ENCODE measurements at regions not wholly inside any gene's neighbourhood (a gene's known extent, or its start where the extent isn't known, plus 50 kb on each side); places are given as distances from the start of the nearest gene placed in this dataset.
"Not testable (repeated sequence)": the region's sequence is repeated elsewhere in the genome, so short reads cannot be mapped to it uniquely, and the experiment has no call there.

DNA sequence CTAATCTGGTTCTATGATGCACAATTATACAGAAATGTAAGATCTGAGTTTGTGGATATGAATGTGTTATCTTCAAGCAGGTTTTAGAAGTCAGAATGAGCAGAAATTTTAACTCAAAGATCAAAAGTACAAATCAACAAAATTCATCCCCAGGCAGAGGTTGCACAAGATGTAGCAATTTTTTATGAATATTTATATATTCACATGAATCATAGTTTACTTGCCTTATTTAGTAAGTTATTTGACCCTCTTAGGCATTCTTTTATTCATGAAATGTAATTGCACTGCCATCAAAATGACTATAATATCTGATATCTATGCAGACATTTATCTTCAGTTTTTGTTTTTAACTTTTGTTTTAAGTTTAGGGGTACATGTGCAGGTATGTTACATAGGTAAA, 103.1 kb upstream of the DAZL start:
- TF ChIP-seq, protein P1, sequence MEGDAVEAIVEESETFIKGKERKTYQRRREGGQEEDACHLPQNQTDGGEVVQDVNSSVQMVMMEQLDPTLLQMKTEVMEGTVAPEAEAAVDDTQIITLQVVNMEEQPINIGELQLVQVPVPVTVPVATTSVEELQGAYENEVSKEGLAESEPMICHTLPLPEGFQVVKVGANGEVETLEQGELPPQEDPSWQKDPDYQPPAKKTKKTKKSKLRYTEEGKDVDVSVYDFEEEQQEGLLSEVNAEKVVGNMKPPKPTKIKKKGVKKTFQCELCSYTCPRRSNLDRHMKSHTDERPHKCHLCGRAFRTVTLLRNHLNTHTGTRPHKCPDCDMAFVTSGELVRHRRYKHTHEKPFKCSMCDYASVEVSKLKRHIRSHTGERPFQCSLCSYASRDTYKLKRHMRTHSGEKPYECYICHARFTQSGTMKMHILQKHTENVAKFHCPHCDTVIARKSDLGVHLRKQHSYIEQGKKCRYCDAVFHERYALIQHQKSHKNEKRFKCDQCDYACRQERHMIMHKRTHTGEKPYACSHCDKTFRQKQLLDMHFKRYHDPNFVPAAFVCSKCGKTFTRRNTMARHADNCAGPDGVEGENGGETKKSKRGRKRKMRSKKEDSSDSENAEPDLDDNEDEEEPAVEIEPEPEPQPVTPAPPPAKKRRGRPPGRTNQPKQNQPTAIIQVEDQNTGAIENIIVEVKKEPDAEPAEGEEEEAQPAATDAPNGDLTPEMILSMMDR (conservative IDR thresholded peaks at IDR 0.05) = no peak
- no peak overlapping the region for H3K27ac ChIP-seq

DNA sequence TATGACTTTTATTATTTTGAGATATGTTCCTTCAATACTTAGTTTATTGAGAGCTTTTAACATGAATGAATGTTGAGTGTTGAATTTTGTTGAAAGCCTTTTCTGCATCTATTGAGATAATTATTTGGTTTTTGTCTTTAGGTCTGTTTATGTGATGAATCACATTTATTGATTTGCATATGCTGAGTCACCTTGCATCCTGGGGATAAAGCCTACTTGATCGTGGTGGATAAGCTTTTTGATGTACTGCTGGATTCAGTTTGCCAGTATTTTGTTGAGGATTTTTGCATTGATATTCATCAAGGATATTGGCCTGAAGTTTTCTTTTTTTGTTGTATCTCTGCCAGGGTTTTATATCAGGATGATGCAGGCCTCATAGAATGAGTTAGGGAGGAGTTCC, 106.5 kb upstream of the DAZL start:
- not testable (repeated sequence) for H3K27ac ChIP-seq

DNA sequence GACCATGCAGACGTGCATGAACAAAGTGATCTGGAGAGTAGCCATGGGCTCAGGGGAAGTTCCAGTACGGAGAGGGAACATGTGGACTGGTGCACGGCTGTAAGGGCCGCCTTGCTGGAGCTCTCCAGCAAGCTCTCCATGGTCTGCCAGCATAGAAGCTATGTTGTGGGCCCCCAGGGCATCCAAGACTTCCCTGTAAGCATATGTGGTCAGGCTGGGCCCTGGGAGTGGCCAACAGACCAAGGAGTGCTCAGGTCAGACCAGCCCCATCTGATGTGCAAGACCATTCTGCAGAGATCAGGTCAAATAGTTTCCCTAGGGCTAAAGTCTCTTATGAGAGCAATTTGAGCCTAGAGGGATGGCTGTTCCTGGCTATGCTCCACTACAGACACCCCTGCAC, 110.1 kb upstream of the DAZL start:
- TF ChIP-seq, protein P1 (conservative IDR thresholded peaks at IDR 0.05) = no peak
- no peak overlapping the region for H3K27ac ChIP-seq

DNA sequence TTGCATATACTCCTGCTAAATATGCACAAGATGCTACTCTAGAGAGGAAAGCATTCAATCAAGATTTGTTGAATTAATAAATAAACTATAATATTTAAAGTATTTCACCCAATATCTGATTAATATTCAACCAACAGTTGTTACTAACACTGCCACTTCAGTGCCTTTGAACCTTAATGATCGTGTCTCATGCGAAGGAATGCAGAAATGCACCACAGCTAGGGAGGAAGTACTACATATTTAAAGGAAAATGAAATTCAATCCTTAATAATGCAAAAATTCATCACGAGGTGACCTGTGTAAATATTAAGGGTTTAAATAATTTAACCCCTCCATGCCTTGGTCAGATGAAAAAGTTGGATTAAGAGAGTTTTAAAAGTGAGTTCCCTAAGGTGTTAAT, 114.2 kb upstream of the DAZL start:
- TF ChIP-seq, protein P1 (conservative IDR thresholded peaks at IDR 0.05) = no peak
- H3K27ac ChIP-seq = no peak overlapping the region

DNA sequence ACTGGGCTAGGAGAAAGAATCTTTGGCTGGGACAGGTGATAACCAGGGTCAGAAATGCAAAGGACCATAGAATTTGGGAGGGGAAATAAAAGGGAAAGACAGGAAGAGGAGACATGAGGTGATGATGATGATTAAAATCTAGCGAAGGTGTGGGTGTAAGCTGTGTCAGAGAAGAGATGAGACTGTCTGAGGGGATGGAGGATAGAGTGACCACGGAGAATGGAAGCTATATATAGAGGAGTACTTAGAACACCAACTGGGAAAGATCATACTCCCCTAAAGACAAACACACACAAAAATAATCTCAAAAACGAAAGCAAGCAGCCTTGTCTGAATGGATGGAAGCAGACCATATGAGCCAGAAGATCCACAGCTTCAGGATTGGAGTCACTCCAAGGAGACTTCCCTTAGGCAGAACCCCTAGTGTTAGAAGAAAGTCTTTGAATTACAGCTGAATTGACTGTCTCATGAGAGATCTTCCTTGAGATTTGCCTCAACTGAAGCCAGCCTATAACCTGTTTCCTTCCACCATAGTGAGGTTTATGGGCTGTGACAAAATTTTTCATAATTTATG, 115.2 kb upstream of the DAZL start:
- no peak overlapping the region for H3K27ac ChIP-seq
- TF ChIP-seq, protein P1 (conservative IDR thresholded peaks at IDR 0.05) = no peak

DNA sequence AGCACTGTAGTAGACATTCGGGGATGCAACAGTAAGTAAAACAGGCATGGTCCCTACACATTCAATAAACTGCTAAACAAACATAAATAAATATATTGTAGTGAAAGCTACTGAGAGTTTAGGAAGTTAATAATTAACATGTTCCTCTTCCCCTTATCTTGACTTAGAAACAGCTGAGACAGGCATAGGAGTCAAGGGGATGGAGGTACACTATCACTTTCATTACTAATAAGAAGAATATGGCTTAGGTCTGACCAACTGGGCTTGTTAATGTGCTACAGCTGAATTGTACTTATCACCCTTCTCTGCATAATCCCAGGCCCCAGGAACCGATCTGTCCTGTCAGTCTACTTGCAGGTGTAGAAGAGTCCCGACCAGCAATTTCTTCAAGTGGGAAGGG, 116.3 kb upstream of the DAZL start:
- TF ChIP-seq, protein P1 (conservative IDR thresholded peaks at IDR 0.05) = no peak
- H3K27ac ChIP-seq = no peak overlapping the region

DNA sequence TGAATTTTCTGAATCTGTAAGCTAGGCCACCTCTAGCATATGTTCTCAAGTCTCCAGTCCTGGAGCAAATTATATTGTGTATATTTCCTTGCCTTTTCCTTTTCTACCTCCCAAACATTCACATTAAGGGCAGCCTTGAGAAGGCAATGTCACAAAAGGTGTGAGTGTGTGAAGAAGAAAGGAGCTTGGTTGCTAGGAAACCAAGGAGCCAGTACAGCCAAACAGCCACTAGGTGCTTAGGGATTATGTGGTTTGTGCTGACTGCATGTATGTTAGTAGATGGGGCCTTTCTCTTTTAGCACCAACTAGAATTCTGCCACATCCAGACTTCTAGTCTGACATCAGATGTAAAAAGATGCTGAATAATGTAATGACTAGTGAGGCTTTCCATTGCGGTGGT, 118.8 kb upstream of the DAZL start:
- TF ChIP-seq, protein P1 (conservative IDR thresholded peaks at IDR 0.05) = peak; percentile 70
- no peak overlapping the region for H3K27ac ChIP-seq

DNA sequence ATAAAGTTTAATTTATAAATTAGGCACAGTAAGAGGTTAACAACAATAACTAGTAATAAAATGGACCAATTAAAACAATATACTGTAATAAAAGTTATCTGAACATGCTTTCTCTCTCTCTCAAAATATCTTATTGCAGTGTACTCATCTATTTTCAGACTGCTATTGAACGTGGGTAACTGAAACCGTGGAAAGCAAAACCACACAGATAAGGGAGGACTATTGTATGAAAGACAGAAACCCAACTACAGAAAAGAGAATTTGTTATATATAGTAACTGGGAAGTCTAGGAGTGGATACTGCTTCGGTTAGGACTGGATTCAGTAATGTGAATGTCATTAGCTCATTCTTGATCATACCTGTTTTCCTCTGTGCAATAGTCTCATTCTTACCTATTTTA, 119.3 kb upstream of the DAZL start:
- TF ChIP-seq, protein P1 (conservative IDR thresholded peaks at IDR 0.05) = no peak
- no peak overlapping the region for H3K27ac ChIP-seq

Data from VCaP (cell line).